GOT3 (cell line): ENCODE measurements at regions not wholly inside any gene's neighbourhood (a gene's known extent, or its start where the extent isn't known, plus 50 kb on each side); places are given as distances from the start of the nearest gene placed in this dataset.
"Not testable (repeated sequence)": the region's sequence is repeated elsewhere in the genome, so short reads cannot be mapped to it uniquely, and the experiment has no call there.

Experiments used
- DNase-seq: peaks from one replicate; lab custom pipeline; 2025; ENCODE audit warnings: mixed read lengths; lab: John Stamatoyannopoulos, UW

- not testable (repeated sequence) for DNase-seq
These were observed 2296.2 kb upstream of the RAG2 start for GRCh38 chr11:38894201-38894600.

GRCh38 chr11:38884145-38884865 is 2286.3 kb upstream of the RAG2 start:
- DNase-seq: no peak

- DNase-seq: no peak
These were observed 2269.3 kb upstream of the RAG2 start for GRCh38 chr11:38867338-38867737.

GRCh38 chr11:38865922-38866321 is 2267.9 kb upstream of the RAG2 start:
- DNase-seq: no peak

GRCh38 chr11:38842991-38843390 is 2245.0 kb upstream of the RAG2 start:
- no peak for DNase-seq

GRCh38 chr11:38839071-38839470 is 2241.0 kb upstream of the RAG2 start:
- no peak for DNase-seq

- DNase-seq: no peak
These were observed 2237.9 kb upstream of the RAG2 start for GRCh38 chr11:38835966-38836365.

- DNase-seq: no peak
These were observed 2226.5 kb upstream of the RAG2 start for GRCh38 chr11:38824573-38824972.

- not testable (repeated sequence) for DNase-seq
These were observed 2223.8 kb upstream of the RAG2 start for GRCh38 chr11:38821786-38822185.

GRCh38 chr11:38819981-38820380 is 2221.9 kb upstream of the RAG2 start:
- no peak for DNase-seq

- no peak for DNase-seq
These were observed 2220.7 kb upstream of the RAG2 start for GRCh38 chr11:38818720-38819119.

GRCh38 chr11:38814670-38815069 is 2216.6 kb upstream of the RAG2 start:
- no peak for DNase-seq

- DNase-seq: no peak
These were observed 2211.5 kb upstream of the RAG2 start for GRCh38 chr11:38809521-38809920.

- DNase-seq: no peak
These were observed 2198.2 kb upstream of the RAG2 start for GRCh38 chr11:38796281-38796680.

- DNase-seq: no peak
These were observed 2197.0 kb upstream of the RAG2 start for GRCh38 chr11:38795027-38795426.

GRCh38 chr11:38791346-38791961 is 2193.4 kb upstream of the RAG2 start:
- no peak for DNase-seq

GRCh38 chr11:38788561-38788960 is 2190.5 kb upstream of the RAG2 start:
- no peak for DNase-seq

- no peak for DNase-seq
These were observed 2186.1 kb upstream of the RAG2 start for GRCh38 chr11:38784164-38784563.

- no peak for DNase-seq
These were observed 2168.8 kb upstream of the RAG2 start for GRCh38 chr11:38766796-38767195.

- no peak for DNase-seq
These were observed 2161.4 kb upstream of the RAG2 start for GRCh38 chr11:38759394-38759793.

- DNase-seq: no peak
These were observed 2158.5 kb upstream of the RAG2 start for GRCh38 chr11:38756537-38756936.

- DNase-seq: no peak
These were observed 2153.4 kb upstream of the RAG2 start for GRCh38 chr11:38751421-38751820.

GRCh38 chr11:38746516-38746915 is 2148.5 kb upstream of the RAG2 start:
- not testable (repeated sequence) for DNase-seq

GRCh38 chr11:38723361-38723760 is 2125.3 kb upstream of the RAG2 start:
- no peak for DNase-seq
